ENCODE measurements at regions not wholly inside any gene's neighbourhood (a gene's known extent, or its start where the extent isn't known, plus 50 kb on each side); places are given as distances from the start of the nearest gene placed in this dataset.

- TF ChIP-seq, protein P1, sequence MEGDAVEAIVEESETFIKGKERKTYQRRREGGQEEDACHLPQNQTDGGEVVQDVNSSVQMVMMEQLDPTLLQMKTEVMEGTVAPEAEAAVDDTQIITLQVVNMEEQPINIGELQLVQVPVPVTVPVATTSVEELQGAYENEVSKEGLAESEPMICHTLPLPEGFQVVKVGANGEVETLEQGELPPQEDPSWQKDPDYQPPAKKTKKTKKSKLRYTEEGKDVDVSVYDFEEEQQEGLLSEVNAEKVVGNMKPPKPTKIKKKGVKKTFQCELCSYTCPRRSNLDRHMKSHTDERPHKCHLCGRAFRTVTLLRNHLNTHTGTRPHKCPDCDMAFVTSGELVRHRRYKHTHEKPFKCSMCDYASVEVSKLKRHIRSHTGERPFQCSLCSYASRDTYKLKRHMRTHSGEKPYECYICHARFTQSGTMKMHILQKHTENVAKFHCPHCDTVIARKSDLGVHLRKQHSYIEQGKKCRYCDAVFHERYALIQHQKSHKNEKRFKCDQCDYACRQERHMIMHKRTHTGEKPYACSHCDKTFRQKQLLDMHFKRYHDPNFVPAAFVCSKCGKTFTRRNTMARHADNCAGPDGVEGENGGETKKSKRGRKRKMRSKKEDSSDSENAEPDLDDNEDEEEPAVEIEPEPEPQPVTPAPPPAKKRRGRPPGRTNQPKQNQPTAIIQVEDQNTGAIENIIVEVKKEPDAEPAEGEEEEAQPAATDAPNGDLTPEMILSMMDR (IDR thresholded peaks at IDR 0.05): no peak
- TF ChIP-seq POLR2A (IDR thresholded peaks at IDR 0.05): no peak
Observed at GRCh38 chr6:134529921-134530320, 212.0 kb upstream of the SGK1 start.

All from uterus (tissue), 2 donors.